ENCODE measurements at regions not wholly inside any gene's neighbourhood (a gene's known extent, or its start where the extent isn't known, plus 50 kb on each side); places are given as distances from the start of the nearest gene placed in this dataset.

DNA sequence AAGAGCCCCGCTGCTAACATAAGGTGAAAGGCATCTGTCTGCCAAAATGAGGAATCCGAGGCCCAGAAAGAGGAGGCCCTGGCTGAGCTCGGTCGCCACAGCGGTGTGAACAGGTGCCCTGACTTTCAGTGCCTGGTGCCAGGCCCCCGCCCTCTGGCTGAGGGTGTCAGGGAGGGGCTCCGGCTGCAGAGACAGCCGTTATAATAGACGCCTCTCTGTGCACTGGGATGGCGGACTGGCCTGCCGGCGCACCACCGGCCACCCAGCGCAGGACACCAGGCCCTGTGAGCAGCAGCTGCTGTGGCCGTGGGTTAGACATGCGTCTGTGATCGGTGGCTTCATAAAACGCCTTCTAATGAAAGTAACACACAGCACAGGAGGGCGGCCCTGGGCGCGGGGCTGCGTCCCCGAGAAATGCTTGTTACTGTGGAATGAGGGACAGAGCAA lies 51.4 kb upstream of the ACTRT2 start:
- H3K9ac ChIP-seq (ENCODE audit: low read depth in 2 of 2, low read length in 2 of 2) = no peak overlapping the region
- no peaks in the 10 kb centered on the region for H3K36me3 ChIP-seq
- H3K27me3 ChIP-seq = no peaks in the 10 kb centered on the region
- no peaks in the 10 kb centered on the region for H3K9me3 ChIP-seq
- no peak overlapping the region for H3K4me3 ChIP-seq
- TF ChIP-seq CTCF (IDR thresholded peaks at IDR 0.05) = no peak
- no peak overlapping the region for H3K27ac ChIP-seq
- DNase-seq = no peak
- H3K4me1 ChIP-seq = no peaks in the 10 kb centered on the region
- intact Hi-C loops (cut with DNase I) = no loop called here

DNA sequence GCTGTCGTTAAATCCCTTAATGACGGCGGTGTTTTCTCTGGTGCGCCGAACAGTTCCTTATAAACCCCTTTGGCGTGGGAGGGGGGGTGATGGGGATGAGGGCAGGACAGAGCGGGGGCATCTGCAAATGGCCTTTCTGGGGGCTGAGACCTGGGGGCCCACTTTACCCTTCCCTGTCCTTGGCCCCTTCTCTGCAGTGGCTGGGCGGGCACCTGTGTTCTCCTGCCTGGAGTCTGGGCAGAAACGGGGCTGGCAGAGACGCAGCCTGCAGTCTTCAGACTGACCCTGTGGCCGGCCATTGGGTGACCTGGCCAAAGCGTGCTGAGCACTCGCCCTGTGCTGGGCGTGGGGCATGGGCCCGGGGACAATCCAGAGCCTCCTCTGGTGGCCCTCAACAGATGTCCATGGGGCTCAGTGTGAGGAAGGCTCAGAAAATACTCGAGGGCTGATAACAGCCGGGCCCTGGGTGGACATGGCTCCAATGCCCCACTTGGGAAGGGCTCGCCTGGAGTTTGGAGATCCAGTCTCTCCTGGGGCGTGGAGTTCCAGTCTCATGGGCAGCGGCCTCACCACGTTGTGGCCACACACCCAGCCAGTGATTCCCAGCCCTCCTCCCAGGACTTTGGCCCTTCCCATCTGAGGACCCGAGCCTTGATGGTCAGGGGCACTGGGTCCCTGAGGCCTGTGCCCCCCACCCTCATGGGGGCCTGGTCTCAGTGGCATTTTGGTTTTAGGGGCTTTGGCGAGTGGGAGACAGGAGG lies 50.8 kb upstream of the ACTRT2 start:
- no peak for DNase-seq
- Histone ChIP-seq H3K9ac (ENCODE audit: low read depth in 2 of 2, low read length in 2 of 2) (no peak overlapping the region), H3K9me3 (no peaks in the 10 kb centered on the region), H3K27me3 (no peaks in the 10 kb centered on the region), H3K4me3 (no peak overlapping the region), H3K36me3 (no peaks in the 10 kb centered on the region), H3K4me1 (no peaks in the 10 kb centered on the region), H3K27ac (no peak overlapping the region)
- intact Hi-C loops (cut with DNase I) = no loop called here
- no peak for TF ChIP-seq CTCF (IDR thresholded peaks at IDR 0.05)

DNA sequence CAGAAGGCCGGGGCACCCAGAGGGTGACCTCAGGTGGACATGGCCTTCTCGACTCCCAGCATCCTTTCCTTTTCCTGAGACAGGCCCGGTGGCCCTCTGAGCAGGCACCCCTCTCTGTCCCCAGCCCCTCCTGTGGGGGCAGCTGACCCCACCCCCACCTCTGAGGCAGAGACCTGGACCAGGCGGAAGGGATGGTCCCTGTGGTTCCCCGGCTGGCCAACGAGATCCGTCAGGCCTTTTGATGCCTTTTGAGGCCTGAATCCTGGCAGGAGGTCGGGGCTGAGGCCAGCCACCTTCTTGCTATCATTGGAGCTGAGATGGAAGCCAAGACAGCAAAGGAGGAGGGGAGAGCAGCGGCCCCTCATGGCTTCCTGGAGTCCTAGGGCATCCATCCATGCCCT lies 50.2 kb upstream of the ACTRT2 start:
- H3K36me3 ChIP-seq = no peaks in the 10 kb centered on the region
- H3K4me3 ChIP-seq = no peak overlapping the region
- H3K9ac ChIP-seq (ENCODE audit: low read depth in 2 of 2, low read length in 2 of 2) = no peak overlapping the region
- no peak for TF ChIP-seq CTCF (IDR thresholded peaks at IDR 0.05)
- H3K27me3 ChIP-seq = no peaks in the 10 kb centered on the region
- DNase-seq = no peak
- no peaks in the 10 kb centered on the region for H3K9me3 ChIP-seq
- H3K4me1 ChIP-seq = no peaks in the 10 kb centered on the region
- H3K27ac ChIP-seq = no peak overlapping the region
- intact Hi-C loops (cut with DNase I) = no loop called here

All from colonic mucosa (tissue), 4 donors.